GM04504 (cell line): ENCODE measurements at regions not wholly inside any gene's neighbourhood (a gene's known extent, or its start where the extent isn't known, plus 50 kb on each side); places are given as distances from the start of the nearest gene placed in this dataset.

Experiments used
- DNase-seq: peaks from one replicate; pipeline ENCODE4 v3.0.0-alpha.2; 2012; ENCODE audit warnings: low read depth

- no peak for DNase-seq
These were observed 994.2 kb downstream of the UQCRFS1 start for GRCh38 chr19:28218728-28219127.

GRCh38 chr19:28217022-28217421, 995.9 kb downstream of the UQCRFS1 start:
- DNase-seq: no peak

- no peak for DNase-seq
These were observed 999.4 kb downstream of the UQCRFS1 start for GRCh38 chr19:28213470-28214082.

- no peak for DNase-seq
These were observed 1002.1 kb downstream of the UQCRFS1 start for GRCh38 chr19:28210886-28211285.

- no peak for DNase-seq
These were observed 1004.2 kb downstream of the UQCRFS1 start for GRCh38 chr19:28208745-28209144.

GRCh38 chr19:28207244-28207643, 1005.7 kb downstream of the UQCRFS1 start:
- DNase-seq: no peak

GRCh38 chr19:28201462-28201943, 1011.4 kb downstream of the UQCRFS1 start:
- DNase-seq: no peak

- no peak for DNase-seq
These were observed 1013.6 kb downstream of the UQCRFS1 start for GRCh38 chr19:28199323-28199722.

GRCh38 chr19:28196961-28197360, 1016.0 kb downstream of the UQCRFS1 start:
- DNase-seq: no peak

GRCh38 chr19:28196101-28196500, 1016.9 kb downstream of the UQCRFS1 start:
- DNase-seq: no peak

- DNase-seq: no peak
These were observed 1027.3 kb downstream of the UQCRFS1 start for GRCh38 chr19:28185646-28186045.

GRCh38 chr19:28184997-28185396, 1028.0 kb downstream of the UQCRFS1 start:
- DNase-seq: no peak

- no peak for DNase-seq
These were observed 1036.8 kb downstream of the UQCRFS1 start for GRCh38 chr19:28176193-28176592.

- no peak for DNase-seq
These were observed 1041.0 kb downstream of the UQCRFS1 start for GRCh38 chr19:28171983-28172382.

GRCh38 chr19:28170066-28170465, 1042.9 kb downstream of the UQCRFS1 start:
- no peak for DNase-seq

GRCh38 chr19:28169168-28169887, 1043.6 kb downstream of the UQCRFS1 start:
- no peak for DNase-seq

GRCh38 chr19:28168557-28168956, 1044.4 kb downstream of the UQCRFS1 start:
- DNase-seq: no peak

- DNase-seq: no peak
These were observed 1046.9 kb downstream of the UQCRFS1 start for GRCh38 chr19:28166025-28166424.

GRCh38 chr19:28164214-28164613, 1048.7 kb downstream of the UQCRFS1 start:
- no peak for DNase-seq

- no peak for DNase-seq
These were observed 1053.9 kb downstream of the UQCRFS1 start for GRCh38 chr19:28159065-28159464.

GRCh38 chr19:28155265-28155664, 1057.7 kb downstream of the UQCRFS1 start:
- no peak for DNase-seq

- DNase-seq: no peak
These were observed 1058.9 kb downstream of the UQCRFS1 start for GRCh38 chr19:28154077-28154476.

- DNase-seq: no peak
These were observed 1059.8 kb downstream of the UQCRFS1 start for GRCh38 chr19:28153123-28153522.

- DNase-seq: no peak
These were observed 1060.8 kb downstream of the UQCRFS1 start for GRCh38 chr19:28152195-28152594.
